ENCODE measurements at regions not wholly inside any gene's neighbourhood (a gene's known extent, or its start where the extent isn't known, plus 50 kb on each side); places are given as distances from the start of the nearest gene placed in this dataset.
A peak's percentile ranks its signal among the peaks of the same experiment; 100 is the strongest.

- H3K4me3 ChIP-seq (ENCODE audit: low read length in 3 of 3): no peak overlapping the region
- H3K27ac ChIP-seq (ENCODE audit: low read depth, low read length): no peak overlapping the region
- H3K27me3 ChIP-seq (ENCODE audit: control insufficient read depth in 3 of 3, insufficient read depth in 3 of 3, low read length in 3 of 3): no peaks in the 10 kb centered on the region
- H3K9me3 ChIP-seq (ENCODE audit: control insufficient read depth in 3 of 3, low read length in 3 of 3): no peaks in the 10 kb centered on the region
- H3K4me1 ChIP-seq (ENCODE audit: control insufficient read depth in 3 of 3, insufficient read depth in 3 of 3, low read length in 3 of 3): peaks cover 0 to 13% (median 2%) of the 10 kb centered on the region in 3 donors
- H3K36me3 ChIP-seq (ENCODE audit: control insufficient read depth in 3 of 3, insufficient read depth in 3 of 3, low read length in 3 of 3): no peaks in the 10 kb centered on the region
- no peak overlapping the region for H3K9ac ChIP-seq (ENCODE audit: low read depth in 1 of 3, low read length in 3 of 3)
Observed at GRCh38 chr1:87682565-87682964, 353.9 kb downstream of the LMO4 start.

GRCh38 chr1:87683196-87683956, 354.7 kb downstream of the LMO4 start:
- Histone ChIP-seq H3K36me3 (ENCODE audit: control insufficient read depth in 3 of 3, insufficient read depth in 3 of 3, low read length in 3 of 3) (no peaks in the 10 kb centered on the region), H3K4me3 (ENCODE audit: low read length in 3 of 3) (peak overlapping the region; percentile 78 to 84 (median 83)), H3K9ac (ENCODE audit: low read depth in 1 of 3, low read length in 3 of 3) (peak overlapping the region in 2 of 3 donors; percentile 13 to 78)

GRCh38 chr1:87684194-87684593, 355.5 kb downstream of the LMO4 start:
- Histone ChIP-seq H3K4me3 (ENCODE audit: low read length in 3 of 3) (peak overlapping the region; percentile 78 to 84 (median 83)), H3K27ac (ENCODE audit: low read depth, low read length) (peak overlapping the region; percentile 22), H3K9ac (ENCODE audit: low read depth in 1 of 3, low read length in 3 of 3) (peak overlapping the region; percentile 69 to 78 (median 69)), H3K27me3 (ENCODE audit: control insufficient read depth in 3 of 3, insufficient read depth in 3 of 3, low read length in 3 of 3) (no peaks in the 10 kb centered on the region), H3K9me3 (ENCODE audit: control insufficient read depth in 3 of 3, low read length in 3 of 3) (no peaks in the 10 kb centered on the region), H3K4me1 (ENCODE audit: control insufficient read depth in 3 of 3, insufficient read depth in 3 of 3, low read length in 3 of 3) (peaks cover 0 to 13% (median 2%) of the 10 kb centered on the region in 3 donors), H3K36me3 (ENCODE audit: control insufficient read depth in 3 of 3, insufficient read depth in 3 of 3, low read length in 3 of 3) (no peaks in the 10 kb centered on the region)

More at GRCh38 chr1:87683196-87683956, 354.7 kb downstream of the LMO4 start:
- H3K4me1 ChIP-seq (ENCODE audit: control insufficient read depth in 3 of 3, insufficient read depth in 3 of 3, low read length in 3 of 3): peaks cover 0 to 13% (median 2%) of the 10 kb centered on the region in 3 donors
- H3K9me3 ChIP-seq (ENCODE audit: control insufficient read depth in 3 of 3, low read length in 3 of 3): no peaks in the 10 kb centered on the region
- no peak overlapping the region for H3K27ac ChIP-seq (ENCODE audit: low read depth, low read length)
- no peaks in the 10 kb centered on the region for H3K27me3 ChIP-seq (ENCODE audit: control insufficient read depth in 3 of 3, insufficient read depth in 3 of 3, low read length in 3 of 3)

GRCh38 chr1:87684713-87685205, 356.1 kb downstream of the LMO4 start:
- peak overlapping the region; percentile 22 for H3K27ac ChIP-seq (ENCODE audit: low read depth, low read length)
- H3K9ac ChIP-seq (ENCODE audit: low read depth in 1 of 3, low read length in 3 of 3): peak overlapping the region; percentile 69 to 78 (median 69)
- H3K36me3 ChIP-seq (ENCODE audit: control insufficient read depth in 3 of 3, insufficient read depth in 3 of 3, low read length in 3 of 3): no peaks in the 10 kb centered on the region
- H3K4me1 ChIP-seq (ENCODE audit: control insufficient read depth in 3 of 3, insufficient read depth in 3 of 3, low read length in 3 of 3): peaks cover 0 to 13% (median 2%) of the 10 kb centered on the region in 3 donors
- H3K27me3 ChIP-seq (ENCODE audit: control insufficient read depth in 3 of 3, insufficient read depth in 3 of 3, low read length in 3 of 3): no peaks in the 10 kb centered on the region
- peak overlapping the region; percentile 78 to 84 (median 83) for H3K4me3 ChIP-seq (ENCODE audit: low read length in 3 of 3)
- no peaks in the 10 kb centered on the region for H3K9me3 ChIP-seq (ENCODE audit: control insufficient read depth in 3 of 3, low read length in 3 of 3)

GRCh38 chr1:87685311-87686135, 356.8 kb downstream of the LMO4 start:
- no peak overlapping the region for H3K27ac ChIP-seq (ENCODE audit: low read depth, low read length)
- no peaks in the 10 kb centered on the region for H3K9me3 ChIP-seq (ENCODE audit: control insufficient read depth in 3 of 3, low read length in 3 of 3)
- no peak overlapping the region for H3K4me3 ChIP-seq (ENCODE audit: low read length in 3 of 3)
- no peaks in the 10 kb centered on the region for H3K36me3 ChIP-seq (ENCODE audit: control insufficient read depth in 3 of 3, insufficient read depth in 3 of 3, low read length in 3 of 3)
- H3K4me1 ChIP-seq (ENCODE audit: control insufficient read depth in 3 of 3, insufficient read depth in 3 of 3, low read length in 3 of 3): peaks cover 0 to 13% (median 2%) of the 10 kb centered on the region in 3 donors
- no peak overlapping the region for H3K9ac ChIP-seq (ENCODE audit: low read depth in 1 of 3, low read length in 3 of 3)
- no peaks in the 10 kb centered on the region for H3K27me3 ChIP-seq (ENCODE audit: control insufficient read depth in 3 of 3, insufficient read depth in 3 of 3, low read length in 3 of 3)

- Histone ChIP-seq H3K9me3 (ENCODE audit: control insufficient read depth in 3 of 3, low read length in 3 of 3) (no peaks in the 10 kb centered on the region), H3K27ac (ENCODE audit: low read depth, low read length) (no peak overlapping the region), H3K4me3 (ENCODE audit: low read length in 3 of 3) (no peak overlapping the region), H3K36me3 (ENCODE audit: control insufficient read depth in 3 of 3, insufficient read depth in 3 of 3, low read length in 3 of 3) (no peaks in the 10 kb centered on the region), H3K9ac (ENCODE audit: low read depth in 1 of 3, low read length in 3 of 3) (no peak overlapping the region), H3K4me1 (ENCODE audit: control insufficient read depth in 3 of 3, insufficient read depth in 3 of 3, low read length in 3 of 3) (peaks cover 0 to 13% (median 2%) of the 10 kb centered on the region in 3 donors), H3K27me3 (ENCODE audit: control insufficient read depth in 3 of 3, insufficient read depth in 3 of 3, low read length in 3 of 3) (no peaks in the 10 kb centered on the region)
Observed at GRCh38 chr1:87686136-87686495, 357.4 kb downstream of the LMO4 start.

- no peak overlapping the region for H3K27ac ChIP-seq (ENCODE audit: low read depth, low read length)
Observed at GRCh38 chr1:87686671-87687070, 358.0 kb downstream of the LMO4 start.

GRCh38 chr1:87688136-87688535, 359.5 kb downstream of the LMO4 start:
- no peak overlapping the region for H3K9ac ChIP-seq (ENCODE audit: low read depth in 1 of 3, low read length in 3 of 3)

More at GRCh38 chr1:87686671-87687070, 358.0 kb downstream of the LMO4 start:
- Histone ChIP-seq H3K36me3 (ENCODE audit: control insufficient read depth in 3 of 3, insufficient read depth in 3 of 3, low read length in 3 of 3) (no peaks in the 10 kb centered on the region), H3K9ac (ENCODE audit: low read depth in 1 of 3, low read length in 3 of 3) (no peak overlapping the region), H3K9me3 (ENCODE audit: control insufficient read depth in 3 of 3, low read length in 3 of 3) (no peaks in the 10 kb centered on the region), H3K27me3 (ENCODE audit: control insufficient read depth in 3 of 3, insufficient read depth in 3 of 3, low read length in 3 of 3) (no peaks in the 10 kb centered on the region), H3K4me3 (ENCODE audit: low read length in 3 of 3) (no peak overlapping the region), H3K4me1 (ENCODE audit: control insufficient read depth in 3 of 3, insufficient read depth in 3 of 3, low read length in 3 of 3) (peaks cover 0 to 13% (median 2%) of the 10 kb centered on the region in 3 donors)

DNA sequence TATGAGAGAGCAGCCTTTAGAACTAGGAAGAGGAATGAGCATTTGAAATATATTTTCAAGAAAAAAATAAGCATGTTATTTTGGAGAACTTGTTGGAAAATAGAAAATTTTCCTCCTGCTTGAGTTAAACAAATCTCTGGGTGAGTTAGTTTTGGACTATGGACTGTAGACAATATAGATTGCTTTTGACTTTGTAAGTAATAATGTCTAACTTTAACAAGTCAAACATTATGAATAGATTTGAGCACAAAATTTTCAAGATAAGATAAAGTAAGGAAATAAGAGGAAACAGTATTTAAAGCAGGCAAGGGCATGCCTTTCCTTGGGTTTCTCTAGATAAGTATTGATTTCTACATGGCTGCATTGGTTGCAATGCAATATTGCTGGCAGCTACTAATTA, 360.8 kb downstream of the LMO4 start:
- H3K9me3 ChIP-seq (ENCODE audit: control insufficient read depth in 3 of 3, low read length in 3 of 3): no peaks in the 10 kb centered on the region
- H3K27ac ChIP-seq (ENCODE audit: low read depth, low read length): no peak overlapping the region
- no peaks in the 10 kb centered on the region for H3K27me3 ChIP-seq (ENCODE audit: control insufficient read depth in 3 of 3, insufficient read depth in 3 of 3, low read length in 3 of 3)
- H3K36me3 ChIP-seq (ENCODE audit: control insufficient read depth in 3 of 3, insufficient read depth in 3 of 3, low read length in 3 of 3): no peaks in the 10 kb centered on the region
- no peak overlapping the region for H3K4me3 ChIP-seq (ENCODE audit: low read length in 3 of 3)
- H3K4me1 ChIP-seq (ENCODE audit: control insufficient read depth in 3 of 3, insufficient read depth in 3 of 3, low read length in 3 of 3): peaks cover 0 to 3% (median 2%) of the 10 kb centered on the region in 3 donors
- no peak overlapping the region for H3K9ac ChIP-seq (ENCODE audit: low read depth in 1 of 3, low read length in 3 of 3)

More at GRCh38 chr1:87688136-87688535, 359.5 kb downstream of the LMO4 start:
- Histone ChIP-seq H3K36me3 (ENCODE audit: control insufficient read depth in 3 of 3, insufficient read depth in 3 of 3, low read length in 3 of 3) (no peaks in the 10 kb centered on the region), H3K9me3 (ENCODE audit: control insufficient read depth in 3 of 3, low read length in 3 of 3) (no peaks in the 10 kb centered on the region), H3K4me3 (ENCODE audit: low read length in 3 of 3) (no peak overlapping the region), H3K27me3 (ENCODE audit: control insufficient read depth in 3 of 3, insufficient read depth in 3 of 3, low read length in 3 of 3) (no peaks in the 10 kb centered on the region), H3K4me1 (ENCODE audit: control insufficient read depth in 3 of 3, insufficient read depth in 3 of 3, low read length in 3 of 3) (peaks cover 0 to 8% (median 2%) of the 10 kb centered on the region in 3 donors), H3K27ac (ENCODE audit: low read depth, low read length) (no peak overlapping the region)

DNA sequence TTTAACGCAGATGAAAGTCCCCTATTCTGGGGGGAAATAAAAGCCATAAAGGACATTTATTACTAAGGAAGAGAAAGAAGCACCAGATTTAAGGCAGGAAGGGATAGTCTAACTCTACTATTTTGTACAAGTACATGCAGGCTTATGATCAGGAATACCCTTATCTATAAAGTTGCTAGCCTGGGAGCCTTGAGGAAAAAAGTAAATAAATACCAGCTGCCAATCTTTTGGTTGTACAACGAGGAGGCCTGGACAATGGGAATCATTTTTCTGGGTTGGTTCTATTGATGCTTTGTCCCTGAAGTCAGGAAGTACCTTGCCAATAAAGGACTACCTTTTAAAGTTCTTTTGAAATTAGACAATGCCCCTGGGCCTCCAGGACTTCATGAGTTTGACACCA, 367.8 kb downstream of the LMO4 start:
- Histone ChIP-seq H3K9ac (ENCODE audit: low read depth in 1 of 3, low read length in 3 of 3) (no peak overlapping the region), H3K36me3 (ENCODE audit: control insufficient read depth in 3 of 3, insufficient read depth in 3 of 3, low read length in 3 of 3) (no peaks in the 10 kb centered on the region), H3K27me3 (ENCODE audit: control insufficient read depth in 3 of 3, insufficient read depth in 3 of 3, low read length in 3 of 3) (no peaks in the 10 kb centered on the region), H3K9me3 (ENCODE audit: control insufficient read depth in 3 of 3, low read length in 3 of 3) (no peaks in the 10 kb centered on the region), H3K4me3 (ENCODE audit: low read length in 3 of 3) (no peak overlapping the region), H3K27ac (ENCODE audit: low read depth, low read length) (no peak overlapping the region), H3K4me1 (ENCODE audit: control insufficient read depth in 3 of 3, insufficient read depth in 3 of 3, low read length in 3 of 3) (no peaks in the 10 kb centered on the region)

Data from skeletal muscle tissue (tissue), 3 donors.